GM12878 (cell line): ENCODE measurements at regions not wholly inside any gene's neighbourhood (a gene's known extent, or its start where the extent isn't known, plus 50 kb on each side); places are given as distances from the start of the nearest gene placed in this dataset.

ENCODE experiments used
- ATF7 ChIP-seq: fragments of 450-650 bp; IDR thresholded peaks from 2 replicates; pipeline ENCODE4 v1.6.1; 2016; ENCODE audit warnings: low read depth, mild to moderate bottlenecking
- CTCF ChIP-seq, 3 experiments: IDR thresholded peaks in 2 of 3; conservative IDR thresholded peaks in 1 of 3; 2 replicates each; pipeline ENCODE4 v1.5.1; 2011; ENCODE audit warnings: low read depth in 3 of 3, low read length in 3 of 3, mild to moderate bottlenecking in 3 of 3, control low read depth in 2 of 3, moderate library complexity in 2 of 3, inconsistent platforms in 1 of 3, mixed read lengths in 1 of 3; ENCODE audit not compliant: control insufficient read depth in 2 of 3, insufficient read depth in 1 of 3; ENCODE audit errors: extremely low read depth in 1 of 3
- CUX1 ChIP-seq: IDR thresholded peaks from 2 replicates; pipeline ENCODE4 v1.6.1; 2012; ENCODE audit warnings: improper control_type of control experiment, low read depth, low read length; ENCODE audit not compliant: insufficient replicate concordance
- POLR2AphosphoS5 ChIP-seq: IDR thresholded peaks from 2 replicates; pipeline ENCODE4 v1.6.1; 2011; ENCODE audit warnings: mild to moderate bottlenecking, low read length, inconsistent platforms

DNA sequence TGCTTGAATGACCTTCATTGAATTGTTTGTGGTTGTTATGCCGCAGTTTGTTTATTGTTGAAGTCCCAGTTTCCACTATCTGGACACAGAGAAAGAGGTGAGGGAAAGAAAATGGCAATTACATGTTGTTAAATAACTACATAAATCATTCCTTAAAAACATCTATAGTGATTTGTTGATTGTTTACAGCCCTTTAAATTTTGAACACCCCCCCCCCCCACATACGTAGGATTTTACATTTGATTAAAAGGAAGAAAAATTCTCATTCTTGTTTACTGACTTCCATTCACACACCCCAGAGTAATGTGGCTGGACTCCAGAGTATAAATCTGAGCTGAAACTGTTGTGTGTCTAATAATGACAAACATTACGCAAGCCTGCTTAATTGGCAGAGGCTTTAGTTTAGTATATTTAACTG, 87.1 kb upstream of the FAM174A start:
- no peak for TF ChIP-seq CUX1
- TF ChIP-seq POLR2AphosphoS5: no peak
- TF ChIP-seq CTCF (IDR thresholded peaks at IDR 0.05 in 2 of 3, conservative IDR thresholded peaks at IDR 0.05 in 1 of 3; ENCODE audit: control insufficient read depth in 2 of 3, extremely low read depth in 1 of 3, insufficient read depth in 1 of 3, low read depth in 3 of 3, low read length in 3 of 3): no peak
- TF ChIP-seq ATF7: no peak
